Activated naive CD8-positive, alpha-beta T cell treated with anti-CD3 and anti-CD28 coated beads for 36 hours (primary cell): ENCODE measurements at regions not wholly inside any gene's neighbourhood (a gene's known extent, or its start where the extent isn't known, plus 50 kb on each side); places are given as distances from the start of the nearest gene placed in this dataset.
"Not testable (repeated sequence)": the region's sequence is repeated elsewhere in the genome, so short reads cannot be mapped to it uniquely, and the experiment has no call there.

Experiments
- DNase-seq: peaks from one replicate; pipeline ENCODE4 v3.0.0; 2021
- H3K27ac Mint-ChIP-seq: one replicate; pipeline ENCODE4 v1.8.0; 2022; ENCODE audit warnings: mild to moderate bottlenecking, moderate library complexity, mixed read lengths
- H3K27me3 Mint-ChIP-seq: one replicate; pipeline ENCODE4 v1.8.0; 2022; ENCODE audit warnings: mild to moderate bottlenecking, mixed read lengths
- H3K36me3 Mint-ChIP-seq: one replicate; pipeline ENCODE4 v1.8.0; 2021; ENCODE audit warnings: mild to moderate bottlenecking, mixed read lengths
- H3K4me1 Mint-ChIP-seq: one replicate; pipeline ENCODE4 v1.8.0; 2021; ENCODE audit warnings: mixed read lengths
- H3K4me3 Mint-ChIP-seq: one replicate; pipeline ENCODE4 v1.8.0; 2022; ENCODE audit warnings: mild to moderate bottlenecking, moderate library complexity, mixed read lengths
- H3K9me3 Mint-ChIP-seq: one replicate; pipeline ENCODE4 v1.8.0; 2022; ENCODE audit warnings: mixed read lengths

DNA sequence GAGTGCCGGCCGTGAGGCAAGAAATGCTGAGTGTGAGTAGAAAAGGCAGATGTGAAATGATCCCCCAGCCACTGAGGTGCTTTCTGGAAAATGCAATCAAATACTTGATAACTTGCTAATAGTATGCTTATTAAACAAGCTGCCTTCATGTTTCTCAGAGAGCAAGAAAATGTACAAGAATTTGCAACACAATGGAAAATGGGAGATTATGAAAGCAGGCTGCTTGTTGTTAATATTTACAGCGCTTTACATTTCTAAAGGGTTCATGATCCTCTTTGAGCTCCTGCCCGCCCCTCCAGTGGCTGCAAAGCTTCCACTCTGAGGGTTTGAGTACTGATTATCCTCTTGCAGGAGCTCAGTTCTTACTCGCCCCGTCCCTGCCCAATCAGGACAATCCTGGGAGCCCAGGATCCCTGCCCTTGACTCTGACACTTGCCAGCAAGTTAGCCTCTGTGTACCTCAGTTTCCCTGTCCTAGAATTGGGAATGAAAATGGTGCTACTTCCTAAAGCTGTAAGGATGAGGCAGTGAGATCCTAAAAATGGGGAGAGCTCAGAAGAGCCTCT is 645.1 kb downstream of the TBC1D22A start:
- Mint-ChIP-seq H3K9me3 (no peaks in the 10 kb centered on the region), H3K4me1 (no peaks in the 10 kb centered on the region), H3K36me3 (no peaks in the 10 kb centered on the region), H3K27me3 (peaks cover 19% of the 10 kb centered on the region), H3K27ac (no peak overlapping the region), H3K4me3 (no peak overlapping the region)
- DNase-seq, result no peak

DNA sequence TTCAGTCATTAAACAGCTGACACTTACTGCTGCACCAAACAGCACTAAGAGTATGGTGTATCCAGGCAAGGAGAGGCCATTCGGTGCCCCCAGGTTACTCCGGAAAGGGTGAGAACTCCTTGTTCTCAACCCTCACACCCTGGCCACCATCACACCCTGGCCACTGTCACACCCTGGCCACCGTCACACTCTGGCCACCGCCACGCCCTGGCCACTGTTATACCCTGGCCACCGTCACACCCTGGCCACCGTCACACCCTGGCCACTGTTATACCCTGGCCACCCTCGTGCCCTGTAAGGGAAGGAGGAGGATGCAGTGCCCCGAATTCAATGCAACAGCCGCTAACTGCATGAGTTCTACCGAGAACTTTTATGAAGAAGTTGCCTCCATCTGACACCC is 644.4 kb downstream of the TBC1D22A start:
- H3K27ac Mint-ChIP-seq, result no peak overlapping the region
- no peaks in the 10 kb centered on the region for H3K9me3 Mint-ChIP-seq
- H3K27me3 Mint-ChIP-seq, result peaks cover 19% of the 10 kb centered on the region
- H3K4me3 Mint-ChIP-seq, result no peak overlapping the region
- H3K4me1 Mint-ChIP-seq, result no peaks in the 10 kb centered on the region
- no peaks in the 10 kb centered on the region for H3K36me3 Mint-ChIP-seq
- no peak for DNase-seq

DNA sequence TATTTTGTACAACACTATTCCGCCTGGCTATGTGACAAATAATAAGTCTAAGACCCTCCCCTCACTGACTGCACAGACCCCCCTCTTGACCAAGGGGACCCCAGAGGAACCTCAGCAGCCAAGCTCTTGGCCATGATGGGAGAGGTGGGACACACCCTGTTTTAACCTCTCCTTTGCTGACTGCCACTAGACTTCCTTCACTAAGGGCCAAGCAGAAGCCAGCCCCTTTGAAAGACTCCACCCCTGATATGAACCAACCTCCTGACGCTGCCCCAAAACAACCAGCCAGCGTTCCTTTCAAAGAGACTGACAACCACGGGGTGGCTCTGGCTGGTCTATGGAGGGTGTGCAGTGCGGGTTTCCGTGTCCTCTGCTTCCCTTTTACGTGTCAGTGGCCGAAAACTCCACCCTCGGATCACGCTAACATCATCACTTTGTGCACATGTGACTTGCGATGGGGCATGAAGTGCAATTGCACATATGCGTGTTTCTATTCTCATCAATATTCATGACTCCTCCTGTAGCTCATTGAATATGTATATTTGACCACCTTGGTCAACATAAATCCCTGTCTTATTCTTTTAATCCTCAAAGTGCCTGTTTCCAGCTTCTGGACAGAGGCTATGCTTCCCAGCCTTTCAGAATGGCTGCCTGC is 643.9 kb downstream of the TBC1D22A start:
- Mint-ChIP-seq H3K27me3 (peaks cover 19% of the 10 kb centered on the region), H3K4me3 (no peak overlapping the region), H3K27ac (no peak overlapping the region), H3K36me3 (no peaks in the 10 kb centered on the region), H3K4me1 (no peaks in the 10 kb centered on the region), H3K9me3 (no peaks in the 10 kb centered on the region)
- no peak for DNase-seq

DNA sequence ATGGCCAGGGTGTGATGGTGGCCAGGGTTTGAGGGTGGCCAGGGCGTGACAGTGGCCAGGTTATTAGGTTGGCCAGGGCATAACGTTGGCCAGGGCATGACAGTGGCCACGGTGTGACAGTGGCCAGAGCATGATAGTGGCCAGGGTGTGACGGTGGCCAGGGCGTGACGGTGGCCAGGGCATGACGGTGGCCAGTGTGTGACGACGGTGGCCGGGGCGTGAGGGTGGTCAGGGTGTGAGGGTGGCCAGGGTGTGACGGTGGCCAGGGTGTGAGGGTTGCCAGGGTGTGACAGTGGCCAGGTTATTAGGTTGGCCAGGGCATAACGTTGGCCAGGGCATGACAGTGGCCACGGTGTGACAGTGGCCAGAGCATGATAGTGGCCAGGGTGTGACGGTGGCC is 642.8 kb downstream of the TBC1D22A start:
- H3K27ac Mint-ChIP-seq, H3K4me1 Mint-ChIP-seq, H3K36me3 Mint-ChIP-seq, DNase-seq, H3K9me3 Mint-ChIP-seq, H3K4me3 Mint-ChIP-seq: not testable (repeated sequence)
- H3K27me3 Mint-ChIP-seq, result peaks cover 13% of the 10 kb centered on the region

DNA sequence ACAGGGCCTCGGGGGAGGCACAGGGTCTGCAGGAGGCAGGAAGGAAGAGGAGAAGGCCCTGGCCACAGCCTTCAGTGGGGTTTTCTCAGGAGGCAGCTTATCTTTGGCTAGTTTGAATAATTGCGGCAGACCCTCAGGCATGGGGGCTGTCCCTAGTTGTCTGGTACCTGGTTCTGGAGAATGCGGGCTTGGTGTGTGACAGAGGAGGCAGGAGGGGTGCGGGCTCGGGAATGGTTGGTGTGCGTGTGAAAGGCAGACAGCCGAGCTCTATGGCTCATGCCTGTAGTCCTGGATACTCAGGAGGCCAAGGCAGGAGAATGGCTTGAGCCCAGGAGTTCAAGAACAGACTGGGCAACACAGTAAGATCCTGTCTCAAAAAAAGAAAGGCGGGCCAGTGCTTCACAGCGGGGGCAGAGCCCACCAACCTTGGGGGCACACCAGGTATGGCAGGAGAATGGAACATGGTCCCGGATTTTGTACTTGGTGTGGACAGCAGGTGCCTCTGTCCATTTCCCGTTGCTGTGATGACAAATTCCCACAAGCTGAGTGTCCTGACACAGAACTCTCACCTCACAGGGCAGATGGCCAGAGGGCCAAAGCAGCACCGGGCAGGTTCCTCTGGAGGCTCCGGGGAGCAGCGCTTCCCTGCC is 640.6 kb downstream of the TBC1D22A start:
- no peak overlapping the region for H3K4me3 Mint-ChIP-seq
- H3K4me1 Mint-ChIP-seq, result no peaks in the 10 kb centered on the region
- no peak for DNase-seq
- no peaks in the 10 kb centered on the region for H3K9me3 Mint-ChIP-seq
- H3K27me3 Mint-ChIP-seq, result peaks cover 4% of the 10 kb centered on the region
- H3K36me3 Mint-ChIP-seq, result no peaks in the 10 kb centered on the region
- no peak overlapping the region for H3K27ac Mint-ChIP-seq

GRCh38 chr22:47401976-47402770 is 639.7 kb downstream of the TBC1D22A start:
- Mint-ChIP-seq H3K27ac (no peak overlapping the region), H3K4me1 (no peaks in the 10 kb centered on the region), H3K9me3 (no peaks in the 10 kb centered on the region), H3K36me3 (no peaks in the 10 kb centered on the region), H3K27me3 (peaks cover 4% of the 10 kb centered on the region), H3K4me3 (no peak overlapping the region)
- DNase-seq, result no peak

DNA sequence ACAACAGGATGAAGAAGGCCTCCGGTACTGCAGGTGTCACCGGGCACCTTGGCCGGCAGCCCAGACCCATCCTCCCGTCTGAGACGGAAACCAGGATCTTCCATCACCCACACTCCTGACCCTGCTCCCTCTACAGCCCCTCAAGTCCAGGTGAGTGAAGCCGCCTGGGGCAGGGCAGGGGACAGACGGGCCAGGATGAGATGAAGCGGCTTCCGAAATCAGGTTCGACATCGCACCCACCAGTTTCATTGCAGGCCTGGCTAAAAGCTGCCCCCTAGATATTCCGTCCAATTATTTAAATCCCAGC is 639.1 kb downstream of the TBC1D22A start:
- Mint-ChIP-seq H3K9me3 (no peaks in the 10 kb centered on the region), H3K27ac (no peak overlapping the region), H3K4me1 (no peaks in the 10 kb centered on the region), H3K27me3 (peaks cover 6% of the 10 kb centered on the region), H3K4me3 (no peak overlapping the region), H3K36me3 (no peaks in the 10 kb centered on the region)
- no peak for DNase-seq

- Mint-ChIP-seq H3K36me3 (no peaks in the 10 kb centered on the region), H3K27ac (no peak overlapping the region), H3K4me3 (no peak overlapping the region), H3K27me3 (peaks cover 3% of the 10 kb centered on the region), H3K4me1 (no peaks in the 10 kb centered on the region), H3K9me3 (no peaks in the 10 kb centered on the region)
- no peak for DNase-seq
These were observed 638.5 kb downstream of the TBC1D22A start for GRCh38 chr22:47400701-47401591.

DNA sequence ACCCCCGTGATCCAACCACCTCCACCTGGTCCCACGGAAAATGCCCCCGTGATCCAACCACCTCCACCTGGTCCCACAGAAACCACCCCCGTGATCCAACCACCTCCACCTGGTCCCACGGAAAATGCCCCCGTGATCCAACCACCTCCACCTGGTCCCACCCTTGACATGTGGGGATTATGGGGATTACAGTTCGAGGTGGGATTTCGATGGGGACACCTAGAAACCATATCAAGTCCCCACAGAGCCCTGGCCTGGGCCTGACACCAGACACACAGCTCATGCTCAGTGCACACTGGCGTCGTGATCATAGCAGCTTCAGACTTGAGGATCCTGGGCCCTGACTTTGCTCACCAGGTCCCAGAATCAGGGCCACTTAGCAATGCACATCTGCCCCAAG is 637.7 kb downstream of the TBC1D22A start:
- not testable (repeated sequence) for H3K27ac Mint-ChIP-seq, H3K4me1 Mint-ChIP-seq, H3K27me3 Mint-ChIP-seq, H3K36me3 Mint-ChIP-seq, H3K4me3 Mint-ChIP-seq, H3K9me3 Mint-ChIP-seq, DNase-seq

- no peak overlapping the region for H3K4me3 Mint-ChIP-seq
- no peaks in the 10 kb centered on the region for H3K36me3 Mint-ChIP-seq
- no peaks in the 10 kb centered on the region for H3K4me1 Mint-ChIP-seq
- no peak for DNase-seq
- no peaks in the 10 kb centered on the region for H3K9me3 Mint-ChIP-seq
- H3K27ac Mint-ChIP-seq, result no peak overlapping the region
- H3K27me3 Mint-ChIP-seq, result peaks cover 3% of the 10 kb centered on the region
These were observed 636.7 kb downstream of the TBC1D22A start for GRCh38 chr22:47398921-47399790.

GRCh38 chr22:47398491-47398890 is 636.0 kb downstream of the TBC1D22A start:
- DNase-seq, result no peak
- Mint-ChIP-seq H3K27ac (no peak overlapping the region), H3K4me3 (no peak overlapping the region), H3K4me1 (no peaks in the 10 kb centered on the region), H3K27me3 (peaks cover 3% of the 10 kb centered on the region), H3K9me3 (no peaks in the 10 kb centered on the region), H3K36me3 (no peaks in the 10 kb centered on the region)

DNA sequence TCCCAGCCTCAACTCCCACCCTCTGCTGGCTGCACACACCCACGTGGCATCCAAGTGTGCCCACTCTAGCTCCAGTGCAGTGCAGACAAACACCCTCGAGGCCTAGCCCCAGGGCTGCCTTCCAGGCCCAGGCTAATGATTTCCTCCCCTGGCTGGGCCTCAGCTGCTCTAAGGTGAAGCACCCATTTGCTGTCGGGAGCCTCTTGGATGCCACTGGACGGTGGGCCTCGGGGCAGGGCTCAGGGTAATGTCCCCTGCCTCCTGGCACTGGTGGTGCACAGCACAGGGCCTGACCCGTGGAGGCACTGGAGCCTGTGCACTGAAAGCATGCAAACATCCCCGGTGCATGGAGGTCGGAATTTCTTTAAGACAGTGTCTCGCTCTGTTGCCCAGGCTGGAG is 635.2 kb downstream of the TBC1D22A start:
- Mint-ChIP-seq H3K4me1 (no peaks in the 10 kb centered on the region), H3K27ac (no peak overlapping the region)
- DNase-seq, result no peak

DNA sequence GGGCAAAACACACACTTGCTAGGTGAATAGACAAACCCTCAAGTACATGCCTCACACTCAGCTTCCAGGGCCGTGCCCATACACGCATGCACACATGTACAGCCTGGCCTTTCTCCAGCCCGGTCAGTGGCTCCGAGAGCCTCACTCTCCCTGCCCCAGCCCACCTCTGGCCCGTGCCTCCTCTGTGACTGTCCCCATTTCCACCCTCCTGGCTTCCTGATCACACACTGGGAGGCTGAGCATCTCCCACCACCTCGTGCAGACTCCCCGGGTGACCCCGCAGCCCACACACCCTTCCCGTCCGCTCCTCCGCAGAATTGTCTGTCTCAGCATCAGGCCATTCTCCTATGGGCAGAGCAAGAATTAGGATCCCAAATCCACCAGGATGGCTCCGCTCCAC is 634.1 kb downstream of the TBC1D22A start:
- Mint-ChIP-seq H3K9me3 (no peaks in the 10 kb centered on the region), H3K4me1 (no peaks in the 10 kb centered on the region), H3K27me3 (peaks cover 3% of the 10 kb centered on the region), H3K36me3 (no peaks in the 10 kb centered on the region), H3K4me3 (no peak overlapping the region), H3K27ac (no peak overlapping the region)
- no peak for DNase-seq

More for the DNA sequence above, 635.2 kb downstream of the TBC1D22A start:
- H3K36me3 Mint-ChIP-seq, result no peaks in the 10 kb centered on the region
- H3K4me3 Mint-ChIP-seq, result no peak overlapping the region
- H3K27me3 Mint-ChIP-seq, result peaks cover 3% of the 10 kb centered on the region
- H3K9me3 Mint-ChIP-seq, result no peaks in the 10 kb centered on the region

DNA sequence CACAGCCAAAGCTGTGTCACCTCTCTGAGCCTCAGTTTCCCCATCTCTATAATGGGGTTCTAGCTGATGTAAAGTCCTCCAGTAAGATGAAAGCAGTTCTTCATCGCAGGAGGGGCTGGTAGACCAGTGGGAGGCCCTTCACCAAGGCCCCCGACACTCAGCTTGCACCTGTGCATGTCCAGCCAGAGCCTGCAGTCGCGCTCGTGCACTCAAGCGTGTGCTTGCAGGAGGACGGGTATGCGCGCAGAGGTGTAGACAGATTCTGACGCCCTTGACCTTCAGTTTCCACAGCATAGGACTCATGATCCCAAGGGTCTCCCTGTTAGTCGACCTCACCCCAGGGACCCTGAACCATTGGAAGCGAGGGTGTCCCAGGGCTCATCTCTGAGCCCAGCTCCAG is 633.7 kb downstream of the TBC1D22A start:
- no peak for DNase-seq
- no peak overlapping the region for H3K27ac Mint-ChIP-seq
- H3K36me3 Mint-ChIP-seq, result no peaks in the 10 kb centered on the region
- H3K4me1 Mint-ChIP-seq, result no peaks in the 10 kb centered on the region
- peaks cover 3% of the 10 kb centered on the region for H3K27me3 Mint-ChIP-seq
- no peak overlapping the region for H3K4me3 Mint-ChIP-seq
- H3K9me3 Mint-ChIP-seq, result no peaks in the 10 kb centered on the region
